ENCODE measurements at regions not wholly inside any gene's neighbourhood (a gene's known extent, or its start where the extent isn't known, plus 50 kb on each side); places are given as distances from the start of the nearest gene placed in this dataset.
A peak's percentile ranks its signal among the peaks of the same experiment; 100 is the strongest.

GRCh38 chr3:109707617-109708016 lies 370.3 kb upstream of the DPPA4 start:
- no peak overlapping the region for H3K27ac ChIP-seq (ENCODE audit: insufficient read length, low read depth, low read length)
- no peaks in the 10 kb centered on the region for H3K79me2 ChIP-seq (ENCODE audit: insufficient read depth, low read length)
- H3K23ac ChIP-seq (ENCODE audit: insufficient read length, low read depth, low read length), result no peak overlapping the region
- H3K36me3 Mint-ChIP-seq (ENCODE audit: insufficient read depth in 1 of 3, low read depth in 3 of 3), result peaks cover 3 to 11% (median 10%) of the 10 kb centered on the region in 3 experiments; a peak in 6 of 7 replicates
- H4K5ac ChIP-seq (ENCODE audit: insufficient read length, low read depth, low read length), result no peak overlapping the region
- no peak overlapping the region for H2AK5ac ChIP-seq (ENCODE audit: insufficient read length, low read length)
- no peak overlapping the region for H4K91ac ChIP-seq (ENCODE audit: insufficient read length, low read depth, low read length)
- no peaks in the 10 kb centered on the region for H4K20me1 ChIP-seq (ENCODE audit: control insufficient read depth, insufficient read depth, insufficient read length)
- H3K9me3 ChIP-seq (ENCODE audit: control insufficient read depth, low read depth, low read length), result no peaks in the 10 kb centered on the region
- H2BK20ac ChIP-seq (ENCODE audit: low read depth, low read length, poor library complexity, severe bottlenecking), result no peak overlapping the region
- H3K9ac ChIP-seq (ENCODE audit: extremely low read depth, insufficient read length, low read length), result no peak overlapping the region
- H2BK15ac ChIP-seq (ENCODE audit: low read depth, low read length), result no peak overlapping the region; the same call in 1 of the 2 replicates
- peaks cover 8% of the 10 kb centered on the region in 2 experiments for H3K4me1 Mint-ChIP-seq
- no peak for TF ChIP-seq CTCF (conservative IDR thresholded peaks at IDR 0.05)
- no peak overlapping the region for H2BK5ac ChIP-seq (ENCODE audit: insufficient read length, low read length)
- no peaks in the 10 kb centered on the region for H3K23me2 ChIP-seq (ENCODE audit: insufficient read length, low read depth, low read length, poor library complexity, severe bottlenecking)
- no peak overlapping the region for H2BK120ac ChIP-seq (ENCODE audit: low read depth, low read length, poor library complexity, severe bottlenecking)
- no peak overlapping the region for H3K4me3 Mint-ChIP-seq
- no peaks in the 10 kb centered on the region for H3K4me1 ChIP-seq (ENCODE audit: insufficient read depth, low read length)
- H3K9me3 Mint-ChIP-seq, result peaks cover 7 to 16% of the 10 kb centered on the region in 2 experiments; a peak in 4 of 5 replicates
- no peaks in the 10 kb centered on the region for H3K27me3 ChIP-seq (ENCODE audit: insufficient read depth, low read length)
- DNase-seq, result no peak
- WGBS (ENCODE audit: extremely low coverage, insufficient read length, low lambda C conversion rate), result no CpG with 5 or more reads among the region's 2 CpGs
- H4K8ac ChIP-seq (replicated peaks; ENCODE audit: insufficient read length, low read depth, low read length), result no peak overlapping the region
- H3K4ac ChIP-seq (ENCODE audit: low read depth, low read length), result no peak overlapping the region
- H3T11ph ChIP-seq (ENCODE audit: low read length), result no peak overlapping the region
- H3K56ac ChIP-seq (ENCODE audit: insufficient read length, low read depth, low read length), result no peak overlapping the region
- no peak overlapping the region for H2BK12ac ChIP-seq (ENCODE audit: insufficient read length, low read depth, low read length)
- peak overlapping the region in 1 of 3 experiments; percentile 65; a peak in 2 of 7 replicates for H3K27ac Mint-ChIP-seq
- H2AFZ ChIP-seq (ENCODE audit: low read length), result no peak overlapping the region
- no peak overlapping the region for H3K18ac ChIP-seq (ENCODE audit: insufficient read length, low read depth, low read length)
- H3K14ac ChIP-seq (ENCODE audit: insufficient read depth, low read length), result no peak overlapping the region
- H3K4me2 ChIP-seq (ENCODE audit: insufficient read depth, insufficient read length, low read length), result no peak overlapping the region
- H3K27me3 Mint-ChIP-seq (ENCODE audit: low read depth), result no peaks in the 10 kb centered on the region
- H3K79me1 ChIP-seq (ENCODE audit: insufficient read depth, low read depth, low read length, poor library complexity, severe bottlenecking), result no peaks in the 10 kb centered on the region

Measured in H9 (cell line).